T1000 (cell line): ENCODE measurements at regions not wholly inside any gene's neighbourhood (a gene's known extent, or its start where the extent isn't known, plus 50 kb on each side); places are given as distances from the start of the nearest gene placed in this dataset.
A peak's percentile ranks its signal among the peaks of the same experiment; 100 is the strongest.
"Not testable (repeated sequence)": the region's sequence is repeated elsewhere in the genome, so short reads cannot be mapped to it uniquely, and the experiment has no call there.

Experiments
- DNase-seq: peaks from one replicate; lab custom pipeline; 2025; ENCODE audit warnings: mixed read lengths; lab: John Stamatoyannopoulos, UW

DNA sequence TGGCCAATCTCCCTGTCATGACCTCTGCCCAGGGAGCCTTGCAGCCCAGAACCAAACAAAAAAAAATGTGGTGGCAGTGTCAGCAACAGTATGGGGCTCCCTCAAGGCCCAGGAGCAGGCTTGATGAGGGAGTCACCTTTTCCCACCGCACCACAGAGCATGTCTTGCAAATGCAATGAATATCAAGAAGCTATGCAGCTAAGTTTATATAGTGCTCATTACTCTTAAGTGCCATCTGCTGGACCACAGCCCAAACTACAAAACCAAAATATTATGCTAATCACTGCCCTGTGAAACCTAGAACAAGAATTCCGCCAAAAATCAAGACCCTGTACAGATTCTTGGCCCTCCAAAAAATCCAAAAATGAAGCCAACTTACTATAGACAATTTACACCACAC, 65.9 kb downstream of the PABPC5 start:
- peak; percentile 1 for DNase-seq

DNA sequence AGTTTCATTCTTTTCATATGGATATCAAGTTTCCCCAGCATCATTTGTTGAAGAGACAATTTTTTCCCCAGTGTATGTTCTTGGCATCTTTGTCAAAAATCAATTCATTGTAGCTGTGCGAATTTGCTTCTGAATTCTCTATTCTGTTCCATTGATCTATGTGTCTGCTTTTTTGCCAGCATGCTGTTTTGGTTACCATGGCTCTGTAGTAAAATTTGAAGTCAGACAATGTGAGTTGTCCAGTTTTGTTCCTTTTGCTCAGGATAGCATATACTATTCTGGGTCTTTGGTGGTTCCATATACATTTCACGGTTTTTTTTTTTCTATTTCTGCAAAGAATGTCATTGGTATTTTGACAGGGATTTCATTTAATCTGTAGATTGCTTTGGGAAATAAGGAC, 95.6 kb downstream of the PABPC5 start:
- DNase-seq, result not testable (repeated sequence)

DNA sequence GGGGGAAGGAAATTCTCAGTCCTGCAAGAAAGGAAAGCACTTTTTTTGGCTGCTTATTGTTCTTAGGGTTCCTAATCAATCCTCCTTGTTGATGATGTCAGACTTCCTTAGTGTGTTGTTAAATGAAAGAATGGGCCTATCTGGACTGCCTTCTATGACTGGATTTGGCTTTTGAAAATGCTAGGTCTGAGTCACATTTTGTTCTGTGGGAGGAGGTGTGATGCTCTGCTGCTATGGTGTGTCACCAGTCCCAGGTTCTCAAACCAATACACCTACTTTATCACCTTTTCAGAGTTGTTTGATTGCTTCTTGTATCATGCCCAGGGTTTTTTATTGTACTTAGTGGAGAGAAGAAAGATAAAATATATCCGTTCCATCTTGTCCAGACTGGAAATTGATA, 128.5 kb downstream of the PABPC5 start:
- DNase-seq, result not testable (repeated sequence)
